ENCODE measurements at regions not wholly inside any gene's neighbourhood (a gene's known extent, or its start where the extent isn't known, plus 50 kb on each side); places are given as distances from the start of the nearest gene placed in this dataset.

GRCh38 chr11:103623933-103624332 lies 412.5 kb upstream of the DDI1 start (continued):
- TF ChIP-seq SUZ12 (IDR thresholded peaks at IDR 0.05; ENCODE audit: unreplicated experiment): no peak

GRCh38 chr11:103624708-103625623 lies 411.5 kb upstream of the DDI1 start:
- DNase-seq (ENCODE audit: low read depth, low spot score): no peak
- FAIRE-seq: no peak
- H3K79me2 ChIP-seq (ENCODE audit: control insufficient read depth, insufficient read depth, low read length): no peaks in the 10 kb centered on the region
- WGBS (ENCODE audit: insufficient coverage, insufficient replicate concordance, low lambda C conversion rate, missing lambda C conversion rate): 35% methylated on average over 5 of the region's 5 CpGs
- no peaks in the 10 kb centered on the region for H4K20me1 ChIP-seq (ENCODE audit: control insufficient read depth, insufficient read depth)
- ChIA-PET SMC1A (ENCODE audit: uncharacterized antibody, unreplicated experiment) (no interaction called here), RAD21 (ENCODE audit: unreplicated experiment) (no interaction called here), CTCF (no interaction called here), POLR2A (no interaction called here)
- no peaks in the 10 kb centered on the region for H3K4me1 ChIP-seq (ENCODE audit: control insufficient read depth, insufficient read depth, low read length)
- no peak overlapping the region for H2AFZ ChIP-seq (ENCODE audit: control insufficient read depth, low read depth, low read length)
- intact Hi-C loops (cut with micrococcal nuclease; ENCODE audit: unreplicated experiment) (no loop called here), in situ Hi-C loops (cut with MboI) (no loop called here)
- no peak overlapping the region for H3K9ac ChIP-seq (ENCODE audit: control insufficient read depth, insufficient read depth, low read length)
- no peaks in the 10 kb centered on the region for H3K9me3 ChIP-seq (replicated peaks; ENCODE audit: control insufficient read depth, insufficient read depth, low read length)
- no peak overlapping the region for H3K4me2 ChIP-seq (ENCODE audit: control insufficient read depth, insufficient read depth)
- no peak overlapping the region for H3K4me3 ChIP-seq
- no peaks in the 10 kb centered on the region for H3K36me3 ChIP-seq (ENCODE audit: control insufficient read depth in 2 of 2, insufficient read depth in 2 of 2, low read length in 1 of 2)
- no peak overlapping the region for H3K27ac ChIP-seq (ENCODE audit: control insufficient read depth, insufficient read depth)
- no peaks in the 10 kb centered on the region for H3K27me3 ChIP-seq (replicated peaks in 1 of 2; ENCODE audit: control insufficient read depth in 2 of 2, insufficient read depth in 2 of 2, low read length in 1 of 2)
- BruUV-seq (replicated peaks): no TSS peak
- ATAC-seq: peak; percentile 46
- no peak for TF ChIP-seq IRF5 (IDR thresholded peaks at IDR 0.05; ENCODE audit: borderline replicate concordance)
- TF ChIP-seq FOXM1 (IDR thresholded peaks at IDR 0.05; ENCODE audit: low read depth, low read length): peak; percentile 38; the same call in 1 of the 2 replicates
- no peak for TF ChIP-seq CBX5 (IDR thresholded peaks at IDR 0.05; ENCODE audit: low read depth)
- peak; percentile 70; the same call in 1 of the 2 replicates for TF ChIP-seq NFIC (IDR thresholded peaks at IDR 0.05; ENCODE audit: low read depth, low read length)
- TF ChIP-seq NFYB (IDR thresholded peaks at IDR 0.05; ENCODE audit: insufficient read depth, low read depth, low read length): no peak
- no peak for TF ChIP-seq E2F4 (IDR thresholded peaks at IDR 0.05; ENCODE audit: low read depth, low read length)
- no peak for TF ChIP-seq SMARCA5 (IDR thresholded peaks at IDR 0.05)
- no peak for TF ChIP-seq GABPA (IDR thresholded peaks at IDR 0.05; ENCODE audit: low read depth)
- TF ChIP-seq DPF2 (IDR thresholded peaks at IDR 0.05): no peak
- 0 out of 2 replicates have a peak, but pooled peaks have one; percentile 19 for TF ChIP-seq MEF2A (IDR thresholded peaks at IDR 0.05; ENCODE audit: insufficient read depth, low read depth, low read length)
- TF ChIP-seq SIN3A (IDR thresholded peaks at IDR 0.05; ENCODE audit: low read depth, low read length): no peak
- peak; percentile 50; the same call in 1 of the 2 replicates for TF ChIP-seq JUNB (IDR thresholded peaks at IDR 0.05)
- TF ChIP-seq ASH2L (IDR thresholded peaks at IDR 0.05; ENCODE audit: borderline replicate concordance, low read depth): no peak
- TF ChIP-seq ZSCAN29 (IDR thresholded peaks at IDR 0.05): no peak
- TF ChIP-seq USF1 (IDR thresholded peaks at IDR 0.05; ENCODE audit: borderline replicate concordance, extremely low read length, insufficient read depth, low read depth, low read length): no peak

Data from GM12878 (cell line).